GM23338 (cell line): ENCODE measurements at regions not wholly inside any gene's neighbourhood (a gene's known extent, or its start where the extent isn't known, plus 50 kb on each side); places are given as distances from the start of the nearest gene placed in this dataset.

ENCODE experiments used
- ATAC-seq: fragments of 200-7000 bp; cut with Tn5 transposase; 3 replicates; pipeline ENCODE4 v1.9.1; 2020
- DNase-seq: peaks from one replicate; pipeline ENCODE4 v3.0.0-alpha.2; 2015; ENCODE audit warnings: low spot score
- H2AFZ ChIP-seq: fragments of 200-600 bp; sonication (generic); 2 replicates; pipeline ENCODE4 v1.8.0; 2016; ENCODE audit warnings: antibody characterized with exemption, mild to moderate bottlenecking, moderate library complexity
- H3F3A ChIP-seq: fragments of 200-600 bp; sonication (generic); replicated peaks from 2 replicates; pipeline ENCODE4 v1.8.0; 2017; ENCODE audit warnings: antibody characterized with exemption, mixed run types, low read depth
- H3K27ac ChIP-seq: fragments of 200-600 bp; sonication (generic); 2 replicates; pipeline ENCODE4 v1.6.1; 2016; ENCODE audit warnings: low read depth
- H3K27me3 ChIP-seq: fragments of 200-600 bp; sonication (generic); 2 replicates; pipeline ENCODE4 v1.8.0; 2016; ENCODE audit warnings: mild to moderate bottlenecking, mixed run types, moderate library complexity; ENCODE audit not compliant: insufficient read depth
- H3K36me3 ChIP-seq: fragments of 200-600 bp; sonication (generic); 2 replicates; pipeline ENCODE4 v1.8.0; 2016; ENCODE audit warnings: mild to moderate bottlenecking; ENCODE audit not compliant: insufficient read depth
- H3K4me1 ChIP-seq: fragments of 200-600 bp; sonication (generic); 2 replicates; pipeline ENCODE4 v1.8.0; 2016; ENCODE audit warnings: mild to moderate bottlenecking, moderate library complexity; ENCODE audit not compliant: insufficient read depth
- H3K4me2 ChIP-seq: fragments of 200-600 bp; sonication (generic); 2 replicates; pipeline ENCODE4 v1.7.1; 2017; ENCODE audit warnings: mixed run types
- H3K4me3 ChIP-seq: fragments of 200-600 bp; sonication (generic); 2 replicates; pipeline ENCODE4 v1.6.1; 2016; ENCODE audit warnings: mixed run types
- H3K79me2 ChIP-seq: fragments of 200-600 bp; sonication (generic); replicated peaks from 2 replicates; pipeline ENCODE4 v1.8.0; 2017; ENCODE audit warnings: mild to moderate bottlenecking; ENCODE audit not compliant: insufficient read depth
- H3K9me2 ChIP-seq: fragments of 200-600 bp; sonication (generic); 2 replicates; pipeline ENCODE4 v1.8.0; 2017; ENCODE audit not compliant: insufficient read depth
- H4K20me1 ChIP-seq: fragments of 200-600 bp; sonication (generic); replicated peaks from 2 replicates; pipeline ENCODE4 v1.8.0; 2017; ENCODE audit warnings: mild to moderate bottlenecking; ENCODE audit not compliant: insufficient read depth
- H3K27ac Mint-ChIP-seq: 2 replicates; pipeline ENCODE4 v1.8.0; 2020; ENCODE audit warnings: inconsistent platforms, mild to moderate bottlenecking, moderate library complexity, mixed read lengths
- H3K27me3 Mint-ChIP-seq: 3 replicates; pipeline ENCODE4 v1.8.0; 2022; ENCODE audit warnings: low read depth, mild to moderate bottlenecking, moderate library complexity, mixed read lengths, inconsistent platforms; ENCODE audit not compliant: insufficient read depth, poor library complexity
- H3K36me3 Mint-ChIP-seq: 3 replicates; pipeline ENCODE4 v1.8.0; 2021; ENCODE audit warnings: low read depth, mild to moderate bottlenecking, inconsistent platforms, moderate library complexity, mixed read lengths
- H3K4me1 Mint-ChIP-seq: 3 replicates; pipeline ENCODE4 v1.8.0; 2020; ENCODE audit warnings: mild to moderate bottlenecking, inconsistent platforms, mixed read lengths
- H3K4me3 Mint-ChIP-seq: 3 replicates; pipeline ENCODE4 v1.8.0; 2021; ENCODE audit warnings: moderate library complexity, mild to moderate bottlenecking, inconsistent platforms, mixed read lengths
- H3K9me3 Mint-ChIP-seq: 3 replicates; pipeline ENCODE4 v1.8.0; 2020; ENCODE audit warnings: moderate library complexity, mild to moderate bottlenecking, inconsistent platforms, mixed read lengths
- CREB1 ChIP-seq: fragments of 250-450 bp; sonication (Bioruptor Pico); IDR thresholded peaks from 2 replicates; pipeline ENCODE4 v1.5.0; 2020; ENCODE audit warnings: low read depth, mild to moderate bottlenecking, moderate library complexity
- CTCF ChIP-seq, 2 experiments: fragments of 200-600 bp in 1 of 2; sonication (generic) in 1 of 2; conservative IDR thresholded peaks; 2 replicates each; pipeline versions ENCODE4 v1.5.1 to v1.6.1; 2016 to 2017; ENCODE audit warnings: antibody characterized with exemption in 2 of 2, low read depth in 2 of 2, mild to moderate bottlenecking in 2 of 2, moderate library complexity in 1 of 2
- EZH2 ChIP-seq: fragments of 200-600 bp; sonication (generic); IDR thresholded peaks from one replicate; pipeline ENCODE4 v1.8.0; 2017; ENCODE audit warnings: antibody characterized with exemption, mild to moderate bottlenecking, low read depth; ENCODE audit not compliant: unreplicated experiment
- EZH2phosphoT487 ChIP-seq: fragments of 200-600 bp; sonication (generic); IDR thresholded peaks from one replicate; pipeline ENCODE4 v1.8.1; 2018; ENCODE audit warnings: antibody characterized with exemption; ENCODE audit not compliant: unreplicated experiment
- JUNB ChIP-seq: IDR thresholded peaks from one replicate; pipeline ENCODE4 v1.6.1; 2016; ENCODE audit warnings: antibody characterized with exemption; ENCODE audit not compliant: unreplicated experiment
- NANOG ChIP-seq: IDR thresholded peaks from 2 replicates; pipeline ENCODE4 v1.6.1; 2016; ENCODE audit warnings: antibody characterized with exemption, borderline replicate concordance
- POLR2AphosphoS5 ChIP-seq: IDR thresholded peaks from 2 replicates; pipeline ENCODE4 v1.6.1; 2016; ENCODE audit warnings: antibody characterized with exemption, low read depth
- STAT1 ChIP-seq: IDR thresholded peaks from one replicate; pipeline ENCODE4 v1.6.1; 2016; ENCODE audit warnings: antibody characterized with exemption; ENCODE audit not compliant: unreplicated experiment
- ZNF114 ChIP-seq: fragments of 250-450 bp; sonication (Bioruptor Pico); IDR thresholded peaks from 2 replicates; pipeline ENCODE4 v1.5.0; 2020; ENCODE audit warnings: mild to moderate bottlenecking, moderate library complexity
- ZNF462 ChIP-seq: fragments of 250-450 bp; sonication (Bioruptor Pico); IDR thresholded peaks from 2 replicates; pipeline ENCODE4 v1.5.0; 2020; ENCODE audit warnings: mild to moderate bottlenecking, moderate library complexity
- TF ChIP-seq, protein P1 (sequence below): IDR thresholded peaks from one replicate; pipeline ENCODE4 v1.6.1; 2018; ENCODE audit warnings: antibody characterized with exemption; ENCODE audit not compliant: unreplicated experiment

DNA sequence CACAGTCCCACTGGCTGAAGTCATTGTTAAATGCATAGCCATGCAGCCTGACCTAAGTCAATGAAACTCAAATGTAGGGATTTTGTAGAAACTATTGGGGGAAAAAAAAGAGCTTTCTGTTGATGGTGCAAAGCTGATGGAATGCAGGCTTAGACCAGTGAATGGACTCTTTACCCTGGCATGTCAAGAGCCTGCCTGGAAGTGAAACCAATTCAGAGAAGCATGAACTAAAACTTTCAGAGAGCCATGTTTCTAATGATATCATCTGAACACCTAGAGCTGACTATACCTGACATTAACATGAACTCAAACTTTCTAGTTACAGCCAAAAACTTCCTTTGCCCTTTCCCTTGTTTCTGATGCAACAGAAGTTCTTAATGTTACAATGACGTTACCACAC lies 89.0 kb downstream of the APIP start (continued):
- no peak for TF ChIP-seq CTCF (conservative IDR thresholded peaks at IDR 0.05; ENCODE audit: low read depth in 2 of 2)
- TF ChIP-seq EZH2: no peak
- no peak for TF ChIP-seq STAT1

DNA sequence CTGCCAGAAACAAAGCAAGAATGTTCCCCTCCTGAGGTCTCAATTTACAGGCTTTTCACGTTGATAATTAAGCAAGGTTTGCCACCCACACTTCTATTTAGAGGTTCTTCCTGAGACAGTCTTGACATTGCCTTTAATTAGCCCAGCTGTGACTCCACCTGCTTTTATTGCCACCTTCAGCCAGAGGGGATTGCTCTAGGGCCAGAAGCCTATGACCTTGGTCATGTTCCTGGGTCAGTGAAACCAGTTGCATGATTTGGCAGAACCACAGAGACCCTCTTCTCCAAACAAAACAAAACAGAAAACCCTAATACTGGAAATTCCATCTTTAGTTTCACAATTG lies 89.8 kb downstream of the APIP start:
- H3K27me3 ChIP-seq: no peaks in the 10 kb centered on the region
- Mint-ChIP-seq H3K4me1 (peaks cover 11% of the 10 kb centered on the region), H3K27me3 (peaks cover 4% of the 10 kb centered on the region), H3K36me3 (no peaks in the 10 kb centered on the region), H3K9me3 (no peaks in the 10 kb centered on the region), H3K27ac (no peak overlapping the region), H3K4me3 (no peak overlapping the region)
- H3F3A ChIP-seq: no peaks in the 10 kb centered on the region
- DNase-seq (no peak), ATAC-seq (no peak)
- no peaks in the 10 kb centered on the region for H3K4me1 ChIP-seq
- no peak overlapping the region for H3K4me2 ChIP-seq
- H3K36me3 ChIP-seq: no peaks in the 10 kb centered on the region
- no peak overlapping the region for H3K27ac ChIP-seq
- H3K4me3 ChIP-seq: no peak overlapping the region
- no peaks in the 10 kb centered on the region for H3K79me2 ChIP-seq
- H3K9me2 ChIP-seq: peaks cover 10% of the 10 kb centered on the region; the same call in 1 of the 2 replicates
- TF ChIP-seq ZNF462 (no peak), ZNF114 (CRISPR knock-in tag) (no peak), JUNB (no peak), NANOG (no peak), EZH2 (no peak), POLR2AphosphoS5 (no peak), STAT1 (no peak), CREB1 (CRISPR knock-in tag) (no peak), EZH2phosphoT487 (no peak)
- TF ChIP-seq, protein P1, sequence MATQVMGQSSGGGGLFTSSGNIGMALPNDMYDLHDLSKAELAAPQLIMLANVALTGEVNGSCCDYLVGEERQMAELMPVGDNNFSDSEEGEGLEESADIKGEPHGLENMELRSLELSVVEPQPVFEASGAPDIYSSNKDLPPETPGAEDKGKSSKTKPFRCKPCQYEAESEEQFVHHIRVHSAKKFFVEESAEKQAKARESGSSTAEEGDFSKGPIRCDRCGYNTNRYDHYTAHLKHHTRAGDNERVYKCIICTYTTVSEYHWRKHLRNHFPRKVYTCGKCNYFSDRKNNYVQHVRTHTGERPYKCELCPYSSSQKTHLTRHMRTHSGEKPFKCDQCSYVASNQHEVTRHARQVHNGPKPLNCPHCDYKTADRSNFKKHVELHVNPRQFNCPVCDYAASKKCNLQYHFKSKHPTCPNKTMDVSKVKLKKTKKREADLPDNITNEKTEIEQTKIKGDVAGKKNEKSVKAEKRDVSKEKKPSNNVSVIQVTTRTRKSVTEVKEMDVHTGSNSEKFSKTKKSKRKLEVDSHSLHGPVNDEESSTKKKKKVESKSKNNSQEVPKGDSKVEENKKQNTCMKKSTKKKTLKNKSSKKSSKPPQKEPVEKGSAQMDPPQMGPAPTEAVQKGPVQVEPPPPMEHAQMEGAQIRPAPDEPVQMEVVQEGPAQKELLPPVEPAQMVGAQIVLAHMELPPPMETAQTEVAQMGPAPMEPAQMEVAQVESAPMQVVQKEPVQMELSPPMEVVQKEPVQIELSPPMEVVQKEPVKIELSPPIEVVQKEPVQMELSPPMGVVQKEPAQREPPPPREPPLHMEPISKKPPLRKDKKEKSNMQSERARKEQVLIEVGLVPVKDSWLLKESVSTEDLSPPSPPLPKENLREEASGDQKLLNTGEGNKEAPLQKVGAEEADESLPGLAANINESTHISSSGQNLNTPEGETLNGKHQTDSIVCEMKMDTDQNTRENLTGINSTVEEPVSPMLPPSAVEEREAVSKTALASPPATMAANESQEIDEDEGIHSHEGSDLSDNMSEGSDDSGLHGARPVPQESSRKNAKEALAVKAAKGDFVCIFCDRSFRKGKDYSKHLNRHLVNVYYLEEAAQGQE: no peak
- no peaks in the 10 kb centered on the region for H4K20me1 ChIP-seq
- H2AFZ ChIP-seq: no peak overlapping the region
